ENCODE measurements at regions not wholly inside any gene's neighbourhood (a gene's known extent, or its start where the extent isn't known, plus 50 kb on each side); places are given as distances from the start of the nearest gene placed in this dataset.

DNA sequence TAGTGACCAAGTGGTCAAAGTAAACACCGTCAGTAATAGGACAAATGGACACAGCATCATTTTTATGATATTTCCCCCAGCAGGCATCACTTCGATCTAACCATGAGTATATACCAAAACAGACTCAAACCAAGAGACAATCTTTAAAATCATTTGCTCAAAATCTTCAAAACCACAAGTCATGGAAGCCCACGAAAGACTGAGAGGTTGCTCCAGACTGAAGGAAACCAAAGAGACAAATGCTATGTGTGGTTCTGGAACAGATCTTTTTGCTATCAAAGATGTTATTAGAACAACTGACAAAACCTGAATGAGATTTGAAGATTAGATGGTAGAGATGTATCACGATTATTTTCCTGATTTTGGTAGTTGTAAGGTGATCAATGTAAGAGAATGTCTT is 197.7 kb downstream of the TBXT start:
- Histone ChIP-seq H3K4me3 (no peak overlapping the region), H3K9ac (ENCODE audit: insufficient read depth in 1 of 2, low read length in 2 of 2) (no peak overlapping the region), H3K9me3 (ENCODE audit: control insufficient read depth in 4 of 4, insufficient read depth in 3 of 4, low read length in 3 of 4) (no peaks in the 10 kb centered on the region), H3K36me3 (ENCODE audit: control insufficient read depth in 4 of 4, insufficient read depth in 4 of 4, low read length in 4 of 4) (no peaks in the 10 kb centered on the region), H3K27me3 (ENCODE audit: control insufficient read depth in 3 of 3, insufficient read depth in 3 of 3, low read length in 2 of 3) (peaks cover 0 to 9% (median 3%) of the 10 kb centered on the region in 3 donors), H3K4me1 (ENCODE audit: control insufficient read depth in 5 of 5, insufficient read depth in 5 of 5, low read length in 5 of 5) (no peaks in the 10 kb centered on the region), H3K27ac (ENCODE audit: low read depth in 1 of 2, low read length in 1 of 2) (no peak overlapping the region)
- ATAC-seq (ENCODE audit: insufficient read depth, low FRiP score): no peak
- 77 to 85% methylated on average over 4 of the region's 4 CpGs for WGBS, 2 donors
- DNase-seq: no peak
- TF ChIP-seq, protein P1, sequence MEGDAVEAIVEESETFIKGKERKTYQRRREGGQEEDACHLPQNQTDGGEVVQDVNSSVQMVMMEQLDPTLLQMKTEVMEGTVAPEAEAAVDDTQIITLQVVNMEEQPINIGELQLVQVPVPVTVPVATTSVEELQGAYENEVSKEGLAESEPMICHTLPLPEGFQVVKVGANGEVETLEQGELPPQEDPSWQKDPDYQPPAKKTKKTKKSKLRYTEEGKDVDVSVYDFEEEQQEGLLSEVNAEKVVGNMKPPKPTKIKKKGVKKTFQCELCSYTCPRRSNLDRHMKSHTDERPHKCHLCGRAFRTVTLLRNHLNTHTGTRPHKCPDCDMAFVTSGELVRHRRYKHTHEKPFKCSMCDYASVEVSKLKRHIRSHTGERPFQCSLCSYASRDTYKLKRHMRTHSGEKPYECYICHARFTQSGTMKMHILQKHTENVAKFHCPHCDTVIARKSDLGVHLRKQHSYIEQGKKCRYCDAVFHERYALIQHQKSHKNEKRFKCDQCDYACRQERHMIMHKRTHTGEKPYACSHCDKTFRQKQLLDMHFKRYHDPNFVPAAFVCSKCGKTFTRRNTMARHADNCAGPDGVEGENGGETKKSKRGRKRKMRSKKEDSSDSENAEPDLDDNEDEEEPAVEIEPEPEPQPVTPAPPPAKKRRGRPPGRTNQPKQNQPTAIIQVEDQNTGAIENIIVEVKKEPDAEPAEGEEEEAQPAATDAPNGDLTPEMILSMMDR (IDR thresholded peaks at IDR 0.05; ENCODE audit: control extremely low read depth, extremely low read depth): no peak

DNA sequence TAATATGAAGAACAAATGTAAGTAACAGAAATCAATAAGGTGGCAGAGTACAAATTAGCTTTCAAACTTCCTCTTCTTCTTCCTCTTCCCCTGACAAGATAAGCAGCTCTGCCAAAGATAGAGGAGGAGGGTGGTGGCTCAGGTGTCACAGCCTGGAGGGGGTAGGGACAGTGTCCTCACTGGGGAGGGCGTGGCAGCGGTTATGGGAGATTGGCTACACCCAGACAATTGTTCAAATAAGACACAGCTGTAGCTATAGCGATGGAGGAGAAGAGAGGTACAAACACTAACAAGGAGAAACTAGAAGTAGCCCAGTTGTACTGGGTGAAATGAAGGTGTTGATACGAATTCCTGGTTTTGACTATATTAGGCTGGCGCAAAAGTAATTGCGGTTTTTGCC is 198.5 kb downstream of the TBXT start:
- TF ChIP-seq, protein P1 (IDR thresholded peaks at IDR 0.05; ENCODE audit: control extremely low read depth, extremely low read depth): no peak
- DNase-seq: no peak
- Histone ChIP-seq H3K27me3 (ENCODE audit: control insufficient read depth in 3 of 3, insufficient read depth in 3 of 3, low read length in 2 of 3) (peaks cover 0 to 6% (median 3%) of the 10 kb centered on the region in 3 donors), H3K4me1 (ENCODE audit: control insufficient read depth in 5 of 5, insufficient read depth in 5 of 5, low read length in 5 of 5) (no peaks in the 10 kb centered on the region), H3K36me3 (ENCODE audit: control insufficient read depth in 4 of 4, insufficient read depth in 4 of 4, low read length in 4 of 4) (no peaks in the 10 kb centered on the region), H3K27ac (ENCODE audit: low read depth in 1 of 2, low read length in 1 of 2) (no peak overlapping the region), H3K4me3 (no peak overlapping the region), H3K9ac (ENCODE audit: insufficient read depth in 1 of 2, low read length in 2 of 2) (no peak overlapping the region), H3K9me3 (ENCODE audit: control insufficient read depth in 4 of 4, insufficient read depth in 3 of 4, low read length in 3 of 4) (no peaks in the 10 kb centered on the region)
- WGBS, 2 donors: 88% methylated on average over 6 of the region's 6 CpGs
- ATAC-seq (ENCODE audit: insufficient read depth, low FRiP score): no peak

DNA sequence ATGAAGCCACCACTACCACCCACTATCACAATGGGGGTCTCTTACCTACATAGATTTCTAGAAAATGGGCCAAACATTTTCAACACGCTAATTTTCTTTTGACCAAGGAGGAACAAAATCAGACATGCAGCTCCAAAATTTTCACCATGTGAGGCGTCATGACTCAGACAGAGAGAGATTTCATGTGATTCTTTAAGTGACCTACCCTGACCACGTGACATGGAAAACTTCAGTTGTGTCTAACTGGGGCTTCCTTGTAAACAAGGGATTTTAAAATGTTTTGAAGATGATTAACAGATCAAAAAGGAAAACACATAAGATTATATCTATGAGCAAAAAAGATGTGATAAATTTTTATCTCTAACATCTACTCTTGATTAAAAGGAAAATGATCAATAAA is 199.2 kb downstream of the TBXT start:
- no peak overlapping the region for H3K4me3 ChIP-seq
- peaks cover 0 to 2% (median 0%) of the 10 kb centered on the region in 4 donors for H3K9me3 ChIP-seq (ENCODE audit: control insufficient read depth in 4 of 4, insufficient read depth in 3 of 4, low read length in 3 of 4)
- ATAC-seq (ENCODE audit: insufficient read depth, low FRiP score): no peak
- no peaks in the 10 kb centered on the region for H3K4me1 ChIP-seq (ENCODE audit: control insufficient read depth in 5 of 5, insufficient read depth in 5 of 5, low read length in 5 of 5)
- H3K27ac ChIP-seq (ENCODE audit: low read depth in 1 of 2, low read length in 1 of 2): no peak overlapping the region
- no peak for DNase-seq
- no peak overlapping the region for H3K9ac ChIP-seq (ENCODE audit: insufficient read depth in 1 of 2, low read length in 2 of 2)
- H3K36me3 ChIP-seq (ENCODE audit: control insufficient read depth in 4 of 4, insufficient read depth in 4 of 4, low read length in 4 of 4): no peaks in the 10 kb centered on the region
- TF ChIP-seq, protein P1 (IDR thresholded peaks at IDR 0.05; ENCODE audit: control extremely low read depth, extremely low read depth): no peak
- peaks cover 0 to 6% (median 3%) of the 10 kb centered on the region in 3 donors for H3K27me3 ChIP-seq (ENCODE audit: control insufficient read depth in 3 of 3, insufficient read depth in 3 of 3, low read length in 2 of 3)
- WGBS, 2 donors: 87 to 89% methylated on average over 3 of the region's 3 CpGs

DNA sequence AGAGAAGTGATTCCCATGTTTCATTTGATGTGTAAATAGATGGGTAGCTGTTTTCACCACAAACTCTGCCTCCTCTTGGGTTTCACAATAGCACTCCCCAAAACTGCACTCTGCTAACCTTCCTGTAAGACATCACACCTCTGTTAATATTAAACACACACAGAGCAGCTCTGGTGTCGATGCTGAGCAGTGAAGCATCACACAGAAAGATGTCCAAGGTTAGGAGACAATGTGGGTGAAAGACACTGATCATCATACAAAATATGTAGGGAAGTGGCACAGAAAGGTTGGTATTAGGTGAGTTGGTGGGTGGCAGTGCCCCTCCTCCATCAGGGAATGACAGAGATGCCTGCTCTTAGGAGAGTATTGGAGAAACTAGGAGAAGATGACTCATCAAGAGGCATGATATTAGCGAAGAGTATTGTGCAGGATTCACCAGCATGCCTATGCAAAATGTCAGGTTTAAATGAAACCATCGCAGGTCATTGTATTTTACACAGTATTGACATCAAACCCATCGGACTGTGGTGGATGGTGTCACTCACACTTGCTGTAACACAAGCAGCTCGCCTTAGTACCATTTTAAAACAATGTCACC is 199.7 kb downstream of the TBXT start:
- DNase-seq (no peak), ATAC-seq (ENCODE audit: insufficient read depth, low FRiP score) (no peak)
- H3K27ac ChIP-seq (ENCODE audit: low read depth in 1 of 2, low read length in 1 of 2): no peak overlapping the region
- H3K4me3 ChIP-seq: no peak overlapping the region
- H3K9ac ChIP-seq (ENCODE audit: insufficient read depth in 1 of 2, low read length in 2 of 2): no peak overlapping the region
- H3K4me1 ChIP-seq (ENCODE audit: control insufficient read depth in 5 of 5, insufficient read depth in 5 of 5, low read length in 5 of 5): no peaks in the 10 kb centered on the region
- TF ChIP-seq, protein P1 (IDR thresholded peaks at IDR 0.05; ENCODE audit: control extremely low read depth, extremely low read depth): no peak
- peaks cover 0 to 6% (median 3%) of the 10 kb centered on the region in 3 donors for H3K27me3 ChIP-seq (ENCODE audit: control insufficient read depth in 3 of 3, insufficient read depth in 3 of 3, low read length in 2 of 3)
- H3K36me3 ChIP-seq (ENCODE audit: control insufficient read depth in 4 of 4, insufficient read depth in 4 of 4, low read length in 4 of 4): no peaks in the 10 kb centered on the region
- H3K9me3 ChIP-seq (ENCODE audit: control insufficient read depth in 4 of 4, insufficient read depth in 3 of 4, low read length in 3 of 4): peaks cover 0 to 2% (median 0%) of the 10 kb centered on the region in 4 donors
- WGBS, 2 donors: 81 to 86% methylated on average over 5 of the region's 5 CpGs
